Stomach (tissue), 8 donors: ENCODE measurements at regions not wholly inside any gene's neighbourhood (a gene's known extent, or its start where the extent isn't known, plus 50 kb on each side); places are given as distances from the start of the nearest gene placed in this dataset.
"Not testable (repeated sequence)": the region's sequence is repeated elsewhere in the genome, so short reads cannot be mapped to it uniquely, and the experiment has no call there.

Source experiments
- DNase-seq, 2 donors: peaks; one replicate each; pipeline versions ENCODE4 v3.0.0 to v3.0.0-alpha.2; 2013 to 2019
- H3K27ac ChIP-seq, 5 donors: fragments of 200-600 bp in 4 of 5; sonication (generic) in 4 of 5; one replicate each; pipeline ENCODE4 v1.5.1; 2013 to 2019; ENCODE audit warnings: mild to moderate bottlenecking in 1 of 5, moderate library complexity in 1 of 5
- H3K27me3 ChIP-seq, 3 donors: fragments of 200-600 bp; sonication (generic); one replicate each; pipeline ENCODE4 v1.5.1; 2017 to 2019; ENCODE audit warnings: mixed run types in 1 of 3
- H3K36me3 ChIP-seq, 4 donors: fragments of 200-600 bp; sonication (generic); 1 replicate in 3 of 4; 2 replicates in 1 of 4; pipeline ENCODE4 v1.5.1; 2016 to 2019
- H3K4me1 ChIP-seq, 4 donors: fragments of 200-600 bp; sonication (generic); one replicate each; pipeline ENCODE4 v1.5.1; 2016 to 2019
- H3K4me3 ChIP-seq, 4 donors: fragments of 200-600 bp; sonication (generic) in 3 of 4; one replicate each; pipeline ENCODE4 v1.5.1; 2016 to 2019; ENCODE audit warnings: mild to moderate bottlenecking in 1 of 4
- H3K9me3 ChIP-seq, 4 donors: fragments of 200-600 bp; sonication (generic); one replicate each; pipeline ENCODE4 v1.5.1; 2016 to 2019
- EP300 ChIP-seq: sonication (generic); formaldehyde crosslinking; IDR thresholded peaks from one replicate; pipeline ENCODE4 v1.6.1; 2017; ENCODE audit warnings: antibody characterized with exemption
- POLR2A ChIP-seq, 4 donors: fragments of 450-650 bp; IDR thresholded peaks; one replicate each; pipeline ENCODE4 v1.6.1; 2016; ENCODE audit warnings: antibody characterized with exemption in 4 of 4, control low read depth in 2 of 4, mild to moderate bottlenecking in 1 of 4, moderate library complexity in 1 of 4
- POLR2AphosphoS5 ChIP-seq, 3 donors: sonication (generic); formaldehyde crosslinking; IDR thresholded peaks; one replicate each; pipeline ENCODE4 v1.6.1; 2016; ENCODE audit warnings: antibody characterized with exemption in 3 of 3
- WGBS, 5 donors: extraction: QIAGEN DNeasy Blood & Tissue Kit in 3 of 5; methylation state at CpG; one replicate each; pipeline versions ENCODE4 v1.1.5 to v1.1.7; 2013 to 2018; 5-methylcytosine and 5-hydroxymethylcytosine counted together
- intact Hi-C: fragments of 100-400 bp; cut with DNase I; formaldehyde crosslinking; loops from one replicate; pipeline ENCODE4 v1.15.1; 2023; ENCODE audit warnings: low total_unique reads
- TF ChIP-seq, protein P1 (sequence below), 7 experiments: fragments of 450-650 bp in 4 of 7; fragments of 200-600 bp in 3 of 7; sonication (generic) in 3 of 7; IDR thresholded peaks; one replicate each; pipeline ENCODE4 v1.5.1; 2016 to 2019; ENCODE audit warnings: antibody characterized with exemption in 7 of 7, control low read depth in 2 of 7, mild to moderate bottlenecking in 1 of 7
- donor health status: healthy with polysubstance abuse.
- donor health status: Bipolar disorder and iron deficiency.
- donor health status: healthy.

GRCh38 chr2:142398212-142398611, 267.4 kb upstream of the LRP1B start:
- no peak for DNase-seq
- H3K4me1 ChIP-seq: no peaks in the 10 kb centered on the region
- no peak overlapping the region for H3K4me3 ChIP-seq
- no peaks in the 10 kb centered on the region for H3K36me3 ChIP-seq
- no peak overlapping the region for H3K27ac ChIP-seq
- 75 to 82% (median 80%) methylated on average over 1 of the region's 1 CpG for WGBS, 5 donors
- TF ChIP-seq POLR2AphosphoS5 (IDR thresholded peaks at IDR 0.05): no peak
- no peak for TF ChIP-seq EP300
- TF ChIP-seq, protein P1, sequence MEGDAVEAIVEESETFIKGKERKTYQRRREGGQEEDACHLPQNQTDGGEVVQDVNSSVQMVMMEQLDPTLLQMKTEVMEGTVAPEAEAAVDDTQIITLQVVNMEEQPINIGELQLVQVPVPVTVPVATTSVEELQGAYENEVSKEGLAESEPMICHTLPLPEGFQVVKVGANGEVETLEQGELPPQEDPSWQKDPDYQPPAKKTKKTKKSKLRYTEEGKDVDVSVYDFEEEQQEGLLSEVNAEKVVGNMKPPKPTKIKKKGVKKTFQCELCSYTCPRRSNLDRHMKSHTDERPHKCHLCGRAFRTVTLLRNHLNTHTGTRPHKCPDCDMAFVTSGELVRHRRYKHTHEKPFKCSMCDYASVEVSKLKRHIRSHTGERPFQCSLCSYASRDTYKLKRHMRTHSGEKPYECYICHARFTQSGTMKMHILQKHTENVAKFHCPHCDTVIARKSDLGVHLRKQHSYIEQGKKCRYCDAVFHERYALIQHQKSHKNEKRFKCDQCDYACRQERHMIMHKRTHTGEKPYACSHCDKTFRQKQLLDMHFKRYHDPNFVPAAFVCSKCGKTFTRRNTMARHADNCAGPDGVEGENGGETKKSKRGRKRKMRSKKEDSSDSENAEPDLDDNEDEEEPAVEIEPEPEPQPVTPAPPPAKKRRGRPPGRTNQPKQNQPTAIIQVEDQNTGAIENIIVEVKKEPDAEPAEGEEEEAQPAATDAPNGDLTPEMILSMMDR (IDR thresholded peaks at IDR 0.05): no peak
- TF ChIP-seq POLR2A (IDR thresholded peaks at IDR 0.05): no peak
- H3K27me3 ChIP-seq: no peaks in the 10 kb centered on the region
- H3K9me3 ChIP-seq: peaks cover 0 to 39% (median 28%) of the 10 kb centered on the region in 4 donors
- intact Hi-C loops: no loop called here

DNA sequence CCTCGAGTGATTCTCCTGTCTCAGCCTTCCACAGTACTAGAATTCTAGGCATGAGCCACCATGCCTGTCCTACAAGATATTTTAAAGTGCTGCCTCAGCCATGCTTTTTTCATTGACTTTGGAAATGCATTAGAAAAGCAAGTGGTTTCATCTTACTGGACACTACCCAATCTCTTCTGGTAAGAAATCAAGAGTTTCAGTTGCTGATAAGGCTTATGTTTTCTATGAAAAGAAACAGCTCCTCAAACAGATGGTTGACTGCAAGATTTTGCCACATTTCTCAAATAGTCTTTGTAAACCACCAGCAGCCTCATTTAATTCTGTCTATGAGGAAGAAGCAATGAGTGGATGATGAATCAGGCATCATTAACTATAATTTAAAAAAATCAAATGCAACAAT, 264.5 kb upstream of the LRP1B start:
- no peak overlapping the region for H3K4me3 ChIP-seq
- H3K4me1 ChIP-seq: no peaks in the 10 kb centered on the region
- H3K27ac ChIP-seq: no peak overlapping the region
- no peak for DNase-seq
- H3K27me3 ChIP-seq: no peaks in the 10 kb centered on the region
- H3K36me3 ChIP-seq: no peaks in the 10 kb centered on the region
- TF ChIP-seq POLR2AphosphoS5 (IDR thresholded peaks at IDR 0.05): no peak
- intact Hi-C loops: no loop called here
- H3K9me3 ChIP-seq: peaks cover 0 to 16% (median 14%) of the 10 kb centered on the region in 4 donors
- 58 to 87% (median 67%) methylated on average over 1 of the region's 1 CpG for WGBS, 5 donors

DNA sequence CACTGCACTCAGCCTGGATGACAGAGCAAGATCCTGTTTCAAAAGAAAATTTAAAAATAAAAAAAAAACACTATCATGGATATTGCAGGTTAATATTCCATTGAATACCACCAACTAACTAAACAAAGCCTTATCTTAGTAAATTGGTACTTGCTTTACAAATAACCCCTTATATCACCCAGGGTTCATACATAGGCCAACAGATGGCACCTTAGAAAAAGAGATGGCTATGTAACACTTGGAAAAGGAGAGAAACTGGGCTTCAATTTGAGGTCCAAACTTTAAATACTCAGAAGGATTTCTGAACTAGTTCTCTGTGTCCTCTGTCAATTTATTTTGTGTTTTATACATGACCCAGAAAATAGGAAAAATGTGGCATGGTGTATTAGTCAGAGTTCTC, 249.6 kb upstream of the LRP1B start:
- intact Hi-C loops: no loop called here
- no peak for TF ChIP-seq POLR2AphosphoS5 (IDR thresholded peaks at IDR 0.05)
- no peak for TF ChIP-seq POLR2A (IDR thresholded peaks at IDR 0.05)
- TF ChIP-seq, protein P1 (IDR thresholded peaks at IDR 0.05): no peak
- no peak for TF ChIP-seq EP300
- no peak overlapping the region for H3K4me3 ChIP-seq

GRCh38 chr2:142362069-142362468, 231.3 kb upstream of the LRP1B start:
- H3K4me3 ChIP-seq, H3K9me3 ChIP-seq, H3K36me3 ChIP-seq, intact Hi-C loops, DNase-seq, H3K27ac ChIP-seq, H3K4me1 ChIP-seq, H3K27me3 ChIP-seq: not testable (repeated sequence)
- WGBS, 5 donors: 81 to 94% (median 91%) methylated on average over 7 of the region's 7 CpGs

More for the DNA sequence above, 249.6 kb upstream of the LRP1B start:
- Histone ChIP-seq H3K27me3 (no peaks in the 10 kb centered on the region), H3K27ac (no peak overlapping the region), H3K4me1 (no peaks in the 10 kb centered on the region), H3K36me3 (no peaks in the 10 kb centered on the region), H3K9me3 (peaks cover 0 to 4% (median 0%) of the 10 kb centered on the region in 4 donors)
- DNase-seq: no peak

- Histone ChIP-seq H3K4me1 (no peaks in the 10 kb centered on the region), H3K27ac (no peak overlapping the region), H3K9me3 (no peaks in the 10 kb centered on the region), H3K4me3 (no peak overlapping the region), H3K27me3 (no peaks in the 10 kb centered on the region), H3K36me3 (no peaks in the 10 kb centered on the region)
- intact Hi-C loops: no loop called here
- 79 to 92% (median 84%) methylated on average over 1 of the region's 1 CpG for WGBS, 5 donors
- DNase-seq: no peak
- TF ChIP-seq EP300: no peak
- TF ChIP-seq POLR2A (IDR thresholded peaks at IDR 0.05): no peak
- TF ChIP-seq, protein P1 (IDR thresholded peaks at IDR 0.05): no peak
- TF ChIP-seq POLR2AphosphoS5 (IDR thresholded peaks at IDR 0.05): no peak
Observed at GRCh38 chr2:142347751-142348150, 216.9 kb upstream of the LRP1B start.

GRCh38 chr2:142339261-142339660, 208.4 kb upstream of the LRP1B start:
- Histone ChIP-seq H3K4me1 (no peaks in the 10 kb centered on the region), H3K27ac (no peak overlapping the region), H3K9me3 (peaks cover 0 to 14% (median 4%) of the 10 kb centered on the region in 4 donors), H3K27me3 (no peaks in the 10 kb centered on the region), H3K4me3 (no peak overlapping the region), H3K36me3 (no peaks in the 10 kb centered on the region)
- intact Hi-C loops: no loop called here
- TF ChIP-seq, protein P1 (IDR thresholded peaks at IDR 0.05): no peak
- TF ChIP-seq POLR2AphosphoS5 (IDR thresholded peaks at IDR 0.05) (no peak), POLR2A (IDR thresholded peaks at IDR 0.05) (no peak), EP300 (no peak)
- no peak for DNase-seq
